ENCODE measurements at regions not wholly inside any gene's neighbourhood (a gene's known extent, or its start where the extent isn't known, plus 50 kb on each side); places are given as distances from the start of the nearest gene placed in this dataset.

DNA sequence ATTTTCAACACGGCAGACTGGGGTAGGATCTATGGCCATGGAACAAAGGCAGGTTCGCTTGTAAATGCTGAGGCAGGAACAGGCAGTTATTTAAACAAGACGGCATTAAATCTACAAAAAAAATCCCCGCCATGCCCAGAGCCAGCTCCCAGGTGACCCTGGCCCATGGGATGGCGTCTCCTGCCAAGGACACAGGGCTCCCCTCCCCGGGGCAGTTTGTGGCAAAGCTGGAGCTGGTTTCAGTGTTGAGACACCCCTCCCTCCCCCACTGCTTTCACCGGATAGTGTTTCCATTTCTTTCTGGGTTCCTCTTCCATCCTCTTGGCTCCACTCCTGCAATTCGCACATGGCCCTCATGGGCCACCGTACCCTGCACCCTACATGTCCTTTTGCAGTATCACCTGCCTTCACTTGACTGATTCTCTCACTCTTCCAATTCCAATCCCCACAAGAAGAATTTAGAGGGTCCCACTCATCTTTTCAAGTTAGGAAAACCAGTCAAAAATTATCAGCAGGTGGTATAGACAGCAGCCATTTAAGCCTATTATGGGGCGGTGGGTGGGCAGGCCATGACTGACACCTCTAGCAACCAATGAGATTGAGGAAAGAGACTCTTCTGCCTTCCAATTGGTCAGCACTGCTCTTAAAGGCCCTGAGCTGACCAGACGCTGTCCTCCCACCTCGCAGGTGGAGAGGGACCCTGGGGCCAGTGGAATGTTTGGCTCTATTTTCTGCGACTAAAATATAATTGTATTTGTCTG is 52.0 kb downstream of the OLIG1 start:
- H3K4me3 ChIP-seq = no peak overlapping the region
- H3K4me1 ChIP-seq (replicated peaks in 1 of 2) = no peaks in the 10 kb centered on the region
- no peak for DNase-seq
- no peaks in the 10 kb centered on the region for H3K9me3 ChIP-seq (replicated peaks in 1 of 3)
- H3K27ac ChIP-seq = no peak overlapping the region
- H3K27me3 ChIP-seq = peaks cover 14% of the 10 kb centered on the region
- H3K36me3 ChIP-seq (replicated peaks in 1 of 2) = no peaks in the 10 kb centered on the region
- TF ChIP-seq CTCF (IDR thresholded peaks at IDR 0.05) (no peak), POLR2A (IDR thresholded peaks at IDR 0.05) (no peak)
- intact Hi-C loops (cut with DNase I) = no loop called here
- 62 to 73% (median 65%) methylated on average over 13 of the region's 13 CpGs for WGBS, 4 donors

- Histone ChIP-seq H3K4me1 (replicated peaks in 1 of 2) (no peaks in the 10 kb centered on the region), H3K36me3 (replicated peaks in 1 of 2) (no peaks in the 10 kb centered on the region), H3K9me3 (replicated peaks in 1 of 3) (no peaks in the 10 kb centered on the region), H3K27ac (no peak overlapping the region), H3K27me3 (peaks cover 14% of the 10 kb centered on the region), H3K4me3 (no peak overlapping the region)
- whole genome bisulfite sequencing, 4 donors = 79 to 83% (median 81%) methylated on average over 6 of the region's 6 CpGs
- no peak for DNase-seq
- intact Hi-C loops (cut with DNase I) = no loop called here
- no peak for TF ChIP-seq CTCF (IDR thresholded peaks at IDR 0.05)
- no peak for TF ChIP-seq POLR2A (IDR thresholded peaks at IDR 0.05)
Observed at GRCh38 chr21:33122507-33122906, 52.6 kb downstream of the OLIG1 start.

DNA sequence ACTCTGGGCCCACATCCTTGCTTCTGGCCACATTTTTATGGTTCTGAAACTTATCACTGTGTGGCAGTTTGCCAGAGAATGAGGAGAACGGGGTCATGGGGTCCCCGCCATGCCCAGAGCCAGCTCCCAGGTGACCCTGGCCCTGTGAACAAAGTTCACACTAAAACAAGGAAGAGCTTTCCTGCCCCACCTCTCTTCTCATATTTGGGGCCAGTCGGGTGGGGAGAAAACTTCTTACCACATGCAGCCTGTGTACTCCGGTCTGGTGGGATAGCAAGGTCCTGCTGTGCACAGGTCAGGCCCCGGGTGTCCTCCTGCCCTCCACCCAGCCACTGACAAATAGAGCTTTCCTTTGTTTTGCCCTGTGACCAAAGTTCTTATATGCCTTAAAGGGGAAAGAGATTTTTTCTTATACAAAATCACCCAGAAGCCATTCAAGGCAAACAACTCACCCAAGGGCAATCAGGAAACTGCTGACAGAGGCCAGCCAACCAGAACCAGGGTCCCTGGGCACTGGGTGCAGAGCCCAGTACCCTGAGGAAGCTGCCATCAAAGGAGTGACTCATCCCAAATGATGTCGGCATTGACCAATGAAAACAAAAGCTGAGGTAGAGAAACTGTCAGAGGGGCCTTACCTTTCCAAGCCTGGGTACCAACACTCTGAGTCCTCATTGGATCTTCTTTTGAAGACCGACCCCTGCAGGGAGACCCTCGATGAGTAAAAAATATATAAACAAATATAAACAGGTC is 53.6 kb downstream of the OLIG1 start:
- H3K27me3 ChIP-seq = peaks cover 12% of the 10 kb centered on the region
- WGBS, 4 donors = 53 to 67% (median 62%) methylated on average over 8 of the region's 8 CpGs

More for the DNA sequence above, 53.6 kb downstream of the OLIG1 start:
- Histone ChIP-seq H3K9me3 (replicated peaks in 1 of 3) (no peaks in the 10 kb centered on the region), H3K36me3 (replicated peaks in 1 of 2) (no peaks in the 10 kb centered on the region), H3K27ac (no peak overlapping the region), H3K4me1 (replicated peaks in 1 of 2) (no peaks in the 10 kb centered on the region), H3K4me3 (no peak overlapping the region)
- intact Hi-C loops (cut with DNase I) = no loop called here
- TF ChIP-seq POLR2A (IDR thresholded peaks at IDR 0.05) = no peak
- no peak for TF ChIP-seq CTCF (IDR thresholded peaks at IDR 0.05)
- no peak for DNase-seq
